ENCODE measurements at regions not wholly inside any gene's neighbourhood (a gene's known extent, or its start where the extent isn't known, plus 50 kb on each side); places are given as distances from the start of the nearest gene placed in this dataset.

- POLR2A ChIA-PET: no interaction called here
- Mint-ChIP-seq H3K27ac (no peak overlapping the region), H3K4me1 (peaks cover 17% of the 10 kb centered on the region), H3K4me3 (no peak overlapping the region), H3K9me3 (no peaks in the 10 kb centered on the region), H3K27me3 (ENCODE audit: low read depth) (no peaks in the 10 kb centered on the region), H3K36me3 (no peaks in the 10 kb centered on the region)
- CTCF ChIA-PET: no interaction called here
- DNase-seq (ENCODE audit: low spot score) (no peak), ATAC-seq (0 out of 2 replicates have a peak, but pooled peaks have one; percentile 22)
- TF ChIP-seq ZNF281 (CRISPR knock-in tag; IDR thresholded peaks at IDR 0.05): no peak
- no peak for TF ChIP-seq ZMAT4 (CRISPR knock-in tag; IDR thresholded peaks at IDR 0.05)
- no peak for TF ChIP-seq MYBL2 (CRISPR knock-in tag; IDR thresholded peaks at IDR 0.05)
- no peak for TF ChIP-seq FOXP1 (CRISPR knock-in tag; IDR thresholded peaks at IDR 0.05; ENCODE audit: borderline replicate concordance)
- TF ChIP-seq IRF1 (CRISPR knock-in tag; IDR thresholded peaks at IDR 0.05): no peak
- no peak for TF ChIP-seq E2F5 (CRISPR knock-in tag; IDR thresholded peaks at IDR 0.05)
- TF ChIP-seq TEAD4 (CRISPR knock-in tag; IDR thresholded peaks at IDR 0.05): no peak
- TF ChIP-seq NR1H2 (CRISPR knock-in tag; IDR thresholded peaks at IDR 0.05): no peak
- no peak for TF ChIP-seq ZNF512 (CRISPR knock-in tag; IDR thresholded peaks at IDR 0.05; ENCODE audit: borderline replicate concordance)
- no peak for TF ChIP-seq STAT6 (CRISPR knock-in tag; conservative IDR thresholded peaks at IDR 0.05; ENCODE audit: low read depth)
- TF ChIP-seq ATF1 (CRISPR knock-in tag; IDR thresholded peaks at IDR 0.05): no peak
- no peak for TF ChIP-seq MXD4 (CRISPR knock-in tag; IDR thresholded peaks at IDR 0.05; ENCODE audit: borderline replicate concordance)
- TF ChIP-seq E2F4 (CRISPR knock-in tag; IDR thresholded peaks at IDR 0.05; ENCODE audit: borderline replicate concordance, low read depth): no peak
These were observed 64.2 kb upstream of the SLC38A2 start for GRCh38 chr12:46436747-46437146.

- POLR2A ChIA-PET: no interaction called here
- TF ChIP-seq PRRX2 (CRISPR knock-in tag; IDR thresholded peaks at IDR 0.05) (no peak), MLX (CRISPR knock-in tag; IDR thresholded peaks at IDR 0.05) (no peak), TP53 (CRISPR knock-in tag; IDR thresholded peaks at IDR 0.05) (no peak), NFYB (CRISPR knock-in tag; conservative IDR thresholded peaks at IDR 0.05; ENCODE audit: low read depth) (no peak), ZNF423 (CRISPR knock-in tag; IDR thresholded peaks at IDR 0.05) (no peak), ZNF317 (CRISPR knock-in tag; IDR thresholded peaks at IDR 0.05; ENCODE audit: borderline replicate concordance, low read depth) (no peak), TEAD4 (CRISPR knock-in tag; IDR thresholded peaks at IDR 0.05) (no peak), E2F5 (CRISPR knock-in tag; IDR thresholded peaks at IDR 0.05) (no peak), IRF2 (CRISPR knock-in tag; IDR thresholded peaks at IDR 0.05; ENCODE audit: borderline replicate concordance, low read depth) (no peak), TEAD1 (CRISPR knock-in tag; IDR thresholded peaks at IDR 0.05) (no peak), MXD4 (CRISPR knock-in tag; IDR thresholded peaks at IDR 0.05; ENCODE audit: borderline replicate concordance) (no peak), GABPB1 (CRISPR knock-in tag; IDR thresholded peaks at IDR 0.05) (no peak)
These were observed 63.1 kb upstream of the SLC38A2 start for GRCh38 chr12:46435625-46436024.

More at GRCh38 chr12:46435625-46436024, 63.1 kb upstream of the SLC38A2 start:
- Mint-ChIP-seq H3K36me3 (no peaks in the 10 kb centered on the region), H3K27ac (no peak overlapping the region), H3K27me3 (ENCODE audit: low read depth) (no peaks in the 10 kb centered on the region), H3K4me3 (no peak overlapping the region), H3K9me3 (no peaks in the 10 kb centered on the region), H3K4me1 (peaks cover 22% of the 10 kb centered on the region)
- no peak for ATAC-seq
- DNase-seq (ENCODE audit: low spot score): no peak
- CTCF ChIA-PET: no interaction called here

Measured in WTC11 (cell line).